ENCODE measurements at regions not wholly inside any gene's neighbourhood (a gene's known extent, or its start where the extent isn't known, plus 50 kb on each side); places are given as distances from the start of the nearest gene placed in this dataset.

DNA sequence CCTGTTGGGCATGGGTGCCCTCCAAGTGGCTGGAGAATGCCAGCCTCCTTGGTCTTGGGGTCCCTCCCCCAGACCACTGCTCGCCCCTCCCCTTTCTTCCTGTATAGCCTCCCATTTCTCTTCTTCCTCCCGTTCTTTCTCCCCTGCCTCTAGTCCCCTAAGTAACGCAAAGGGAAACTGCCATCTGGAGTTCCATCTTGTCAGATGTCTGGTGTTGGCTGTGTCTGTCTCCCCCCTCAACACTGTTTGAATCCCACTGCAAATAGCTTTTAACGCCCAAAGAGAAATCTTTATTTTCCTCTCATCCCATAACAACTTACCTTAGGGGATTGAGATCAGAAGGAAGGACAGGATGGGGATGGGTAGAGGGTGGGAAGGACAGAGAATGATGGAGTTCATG is 55.3 kb upstream of the CSF3R start:
- H2BK15ac ChIP-seq (ENCODE audit: low read length), result no peak overlapping the region
- CTCF ChIA-PET (ENCODE audit: partially characterized antibody), result no interaction called here

More for the DNA sequence above, 55.3 kb upstream of the CSF3R start:
- Histone ChIP-seq H2BK20ac (ENCODE audit: low read length) (no peak overlapping the region), H3K79me2 (ENCODE audit: control insufficient read depth in 1 of 2, insufficient read depth in 2 of 2, low read length in 2 of 2) (no peaks in the 10 kb centered on the region), H4K91ac (replicated peaks; ENCODE audit: insufficient read length, low read length) (no peak overlapping the region), H3K4me3 (ENCODE audit: extremely low read depth in 1 of 4, insufficient read depth in 2 of 4, low read depth in 3 of 4, low read length in 4 of 4) (no peak overlapping the region), H3K23ac (ENCODE audit: insufficient read length) (no peak overlapping the region), H2BK12ac (ENCODE audit: low read depth, low read length) (no peak overlapping the region), H3K79me1 (ENCODE audit: low read depth, low read length) (no peaks in the 10 kb centered on the region), H4K20me1 (replicated peaks in 1 of 2; ENCODE audit: control insufficient read depth in 1 of 2, insufficient read depth in 2 of 2, low read length in 2 of 2) (peaks cover 0 to 2% of the 10 kb centered on the region in 2 experiments), H3K27me3 (replicated peaks in 1 of 4; ENCODE audit: control insufficient read depth in 3 of 4, extremely low read depth in 1 of 4, insufficient read depth in 3 of 4, low read length in 3 of 4) (no peaks in the 10 kb centered on the region), H2BK120ac (replicated peaks; ENCODE audit: low read depth, low read length) (no peak overlapping the region), H3K14ac (ENCODE audit: insufficient read length) (no peak overlapping the region), H4K8ac (ENCODE audit: extremely low read depth, insufficient read depth, low read length) (no peak overlapping the region), H4K5ac (ENCODE audit: insufficient read length, low read depth, low read length) (no peak overlapping the region), H3K23me2 (ENCODE audit: low read depth, low read length) (no peaks in the 10 kb centered on the region), H3K9ac (replicated peaks in 1 of 4; ENCODE audit: extremely low read depth in 1 of 4, low read depth in 3 of 4, low read length in 3 of 4) (no peak overlapping the region), H3K36me3 (ENCODE audit: control insufficient read depth in 2 of 4, insufficient read depth in 4 of 4, low read length in 3 of 4) (no peaks in the 10 kb centered on the region), H3K4ac (replicated peaks; ENCODE audit: insufficient read length, low read depth, low read length) (no peak overlapping the region), H2AFZ (ENCODE audit: low read length) (no peak overlapping the region), H3K56ac (replicated peaks; ENCODE audit: insufficient read length, low read depth, low read length) (no peak overlapping the region), H3K4me1 (replicated peaks in 1 of 4; ENCODE audit: control insufficient read depth in 3 of 4, insufficient read depth in 4 of 4, low read length in 3 of 4) (no peaks in the 10 kb centered on the region; a peak in 1 of 7 replicates), H3K9me3 (ENCODE audit: insufficient read depth in 2 of 2, low read depth in 1 of 2, low read length in 1 of 2) (no peaks in the 10 kb centered on the region), H3K18ac (ENCODE audit: extremely low read depth, low read length) (no peak overlapping the region), H2BK5ac (ENCODE audit: low read depth, low read length) (no peak overlapping the region), H3K27ac (ENCODE audit: low read depth, low read length) (no peak overlapping the region), H3K4me2 (ENCODE audit: insufficient read depth in 1 of 2, low read depth in 2 of 2, low read length in 2 of 2) (no peak overlapping the region), H2AK5ac (ENCODE audit: low read depth, low read length) (no peak overlapping the region)
- WGBS, 2 experiments (ENCODE audit: extremely low coverage in 1 of 2, insufficient coverage in 1 of 2, insufficient read length in 1 of 2, insufficient replicate concordance in 2 of 2, low coverage in 1 of 2, low lambda C conversion rate in 2 of 2, missing lambda C conversion rate in 1 of 2), result 72% methylated on average over 4 of the region's 4 CpGs; no CpG with 5 or more reads in 1 of the 2 experiments
- DNase-seq (ENCODE audit: low read depth in 1 of 2, low spot score in 2 of 2), result no peak
- POLR2A ChIA-PET (ENCODE audit: partially characterized antibody), result no interaction called here
- no peak for FAIRE-seq
- TF ChIP-seq TAF7 (optimal IDR thresholded peaks at IDR 0.05; ENCODE audit: borderline replicate concordance, low read depth, low read length), result no peak
- TF ChIP-seq EP300 (IDR thresholded peaks at IDR 0.05; ENCODE audit: borderline replicate concordance in 1 of 2, low read depth in 2 of 2, low read length in 2 of 2), result no peak
- TF ChIP-seq SRF (IDR thresholded peaks at IDR 0.05; ENCODE audit: low read depth, low read length), result no peak
- TF ChIP-seq JUND (IDR thresholded peaks at IDR 0.05; ENCODE audit: low read length), result no peak
- TF ChIP-seq RFX5 (IDR thresholded peaks at IDR 0.05; ENCODE audit: borderline replicate concordance, low read depth, low read length), result no peak
- no peak for TF ChIP-seq SUZ12 (IDR thresholded peaks at IDR 0.05; ENCODE audit: low read length)
- TF ChIP-seq, protein P1, sequence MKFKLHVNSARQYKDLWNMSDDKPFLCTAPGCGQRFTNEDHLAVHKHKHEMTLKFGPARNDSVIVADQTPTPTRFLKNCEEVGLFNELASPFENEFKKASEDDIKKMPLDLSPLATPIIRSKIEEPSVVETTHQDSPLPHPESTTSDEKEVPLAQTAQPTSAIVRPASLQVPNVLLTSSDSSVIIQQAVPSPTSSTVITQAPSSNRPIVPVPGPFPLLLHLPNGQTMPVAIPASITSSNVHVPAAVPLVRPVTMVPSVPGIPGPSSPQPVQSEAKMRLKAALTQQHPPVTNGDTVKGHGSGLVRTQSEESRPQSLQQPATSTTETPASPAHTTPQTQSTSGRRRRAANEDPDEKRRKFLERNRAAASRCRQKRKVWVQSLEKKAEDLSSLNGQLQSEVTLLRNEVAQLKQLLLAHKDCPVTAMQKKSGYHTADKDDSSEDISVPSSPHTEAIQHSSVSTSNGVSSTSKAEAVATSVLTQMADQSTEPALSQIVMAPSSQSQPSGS (IDR thresholded peaks at IDR 0.05; ENCODE audit: low read length), result no peak
- TF ChIP-seq, protein P2, sequence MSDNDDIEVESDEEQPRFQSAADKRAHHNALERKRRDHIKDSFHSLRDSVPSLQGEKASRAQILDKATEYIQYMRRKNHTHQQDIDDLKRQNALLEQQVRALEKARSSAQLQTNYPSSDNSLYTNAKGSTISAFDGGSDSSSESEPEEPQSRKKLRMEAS (IDR thresholded peaks at IDR 0.05), result no peak
- TF ChIP-seq KDM1A (IDR thresholded peaks at IDR 0.05; ENCODE audit: borderline replicate concordance, low read length), result no peak
- no peak for TF ChIP-seq TEAD4 (IDR thresholded peaks at IDR 0.05; ENCODE audit: low read depth, low read length)
- no peak for TF ChIP-seq KDM5A (IDR thresholded peaks at IDR 0.05; ENCODE audit: low read length)

Measured in H1 (cell line).